Medulla oblongata (tissue), 1 donor: ENCODE measurements at regions not wholly inside any gene's neighbourhood (a gene's known extent, or its start where the extent isn't known, plus 50 kb on each side); places are given as distances from the start of the nearest gene placed in this dataset.
A peak's percentile ranks its signal among the peaks of the same experiment; 100 is the strongest.
"Not testable (repeated sequence)": the region's sequence is repeated elsewhere in the genome, so short reads cannot be mapped to it uniquely, and the experiment has no call there.

Source experiments
- DNase-seq: peaks from one replicate; pipeline ENCODE4 v3.0.0-alpha.2; 2015; ENCODE audit errors: extremely low spot score

GRCh38 chr13:94902722-94903407 is 190.5 kb upstream of the SOX21 start:
- no peak for DNase-seq

- DNase-seq = no peak
Observed at GRCh38 chr13:94901070-94901469, 188.7 kb upstream of the SOX21 start.

- no peak for DNase-seq
Observed at GRCh38 chr13:94896719-94897317, 184.5 kb upstream of the SOX21 start.

- DNase-seq = no peak
Observed at GRCh38 chr13:94896238-94896637, 183.9 kb upstream of the SOX21 start.

- no peak for DNase-seq
Observed at GRCh38 chr13:94886191-94886590, 173.8 kb upstream of the SOX21 start.

- no peak for DNase-seq
Observed at GRCh38 chr13:94880463-94880862, 168.1 kb upstream of the SOX21 start.

- no peak for DNase-seq
Observed at GRCh38 chr13:94878602-94879165, 166.3 kb upstream of the SOX21 start.

- no peak for DNase-seq
Observed at GRCh38 chr13:94864474-94864873, 152.1 kb upstream of the SOX21 start.

- peak; percentile 10 for DNase-seq
Observed at GRCh38 chr13:94860981-94861407, 148.6 kb upstream of the SOX21 start.

GRCh38 chr13:94859811-94860210 is 147.5 kb upstream of the SOX21 start:
- no peak for DNase-seq

GRCh38 chr13:94859278-94859691 is 146.9 kb upstream of the SOX21 start:
- peak; percentile 54 for DNase-seq

GRCh38 chr13:94858856-94859255 is 146.5 kb upstream of the SOX21 start:
- DNase-seq = no peak

- DNase-seq = no peak
Observed at GRCh38 chr13:94854688-94855087, 142.3 kb upstream of the SOX21 start.

- no peak for DNase-seq
Observed at GRCh38 chr13:94851576-94851975, 139.2 kb upstream of the SOX21 start.

- no peak for DNase-seq
Observed at GRCh38 chr13:94849254-94849653, 136.9 kb upstream of the SOX21 start.

- no peak for DNase-seq
Observed at GRCh38 chr13:94842901-94843300, 130.6 kb upstream of the SOX21 start.

GRCh38 chr13:94837056-94837455 is 124.7 kb upstream of the SOX21 start:
- not testable (repeated sequence) for DNase-seq

- no peak for DNase-seq
Observed at GRCh38 chr13:94829837-94830365, 117.6 kb upstream of the SOX21 start.

GRCh38 chr13:94829185-94829836 is 117.0 kb upstream of the SOX21 start:
- DNase-seq = peak; percentile 13

GRCh38 chr13:94827566-94827965 is 115.2 kb upstream of the SOX21 start:
- DNase-seq = no peak

GRCh38 chr13:94825507-94825906 is 113.2 kb upstream of the SOX21 start:
- peak; percentile 89 for DNase-seq

GRCh38 chr13:94824601-94825000 is 112.3 kb upstream of the SOX21 start:
- DNase-seq = no peak
